ENCODE measurements at regions not wholly inside any gene's neighbourhood (a gene's known extent, or its start where the extent isn't known, plus 50 kb on each side); places are given as distances from the start of the nearest gene placed in this dataset.

GRCh38 chr12:42760550-42760949 is 171.0 kb upstream of the PRICKLE1 start:
- Histone ChIP-seq H3K4me1 (ENCODE audit: control insufficient read depth, insufficient read depth, low read depth, low read length) (peaks cover 3% of the 10 kb centered on the region), H3K14ac (ENCODE audit: low read length in 2 of 2) (no peak overlapping the region), H3K36me3 (ENCODE audit: control insufficient read depth in 1 of 2, insufficient read depth in 2 of 2, low read depth in 1 of 2, low read length in 2 of 2) (no peaks in the 10 kb centered on the region), H2BK120ac (ENCODE audit: low read depth, low read length) (no peak overlapping the region), H2AFZ (ENCODE audit: low read depth, low read length) (no peak overlapping the region), H2AK5ac (ENCODE audit: low read length, severe bottlenecking) (peak overlapping the region; percentile 76), H3K27ac (ENCODE audit: low read length, poor library complexity, severe bottlenecking) (no peak overlapping the region), H2BK5ac (ENCODE audit: low read depth, low read length, poor library complexity, severe bottlenecking) (no peak overlapping the region), H2BK12ac (ENCODE audit: low read length in 2 of 2) (no peak overlapping the region), H4K8ac (ENCODE audit: low read length) (no peak overlapping the region), H4K91ac (ENCODE audit: low read length) (no peak overlapping the region), H3K4me2 (ENCODE audit: low read length, poor library complexity, severe bottlenecking) (no peak overlapping the region), H3K9ac (ENCODE audit: low read length) (no peak overlapping the region), H3K23ac (ENCODE audit: low read length in 2 of 2) (no peak overlapping the region), H3K79me1 (replicated peaks; ENCODE audit: low read length, poor library complexity, severe bottlenecking) (no peaks in the 10 kb centered on the region), H3K27me3 (ENCODE audit: control insufficient read depth in 1 of 2, insufficient read depth in 1 of 2, low read length in 2 of 2) (no peaks in the 10 kb centered on the region), H3K18ac (ENCODE audit: low read depth in 1 of 2, low read length in 2 of 2) (no peak overlapping the region), H3K4ac (ENCODE audit: low read depth in 1 of 2, low read length in 2 of 2) (no peak overlapping the region), H2BK15ac (ENCODE audit: low read depth, poor library complexity, severe bottlenecking) (no peak overlapping the region), H3K9me3 (ENCODE audit: control insufficient read depth, low read length) (no peaks in the 10 kb centered on the region), H3K4me3 (ENCODE audit: insufficient read depth in 1 of 2, low read depth in 1 of 2, low read length in 2 of 2) (no peak overlapping the region)
- DNase-seq = peak; percentile 15

GRCh38 chr12:42759622-42760273 is 170.2 kb upstream of the PRICKLE1 start:
- DNase-seq = no peak
- H3K36me3 ChIP-seq (ENCODE audit: control insufficient read depth in 1 of 2, insufficient read depth in 2 of 2, low read depth in 1 of 2, low read length in 2 of 2) = no peaks in the 10 kb centered on the region
- H2BK120ac ChIP-seq (ENCODE audit: low read depth, low read length) = no peak overlapping the region
- H2AFZ ChIP-seq (ENCODE audit: low read depth, low read length) = no peak overlapping the region
- H3K18ac ChIP-seq (ENCODE audit: low read depth in 1 of 2, low read length in 2 of 2) = no peak overlapping the region
- no peak overlapping the region for H2BK15ac ChIP-seq (ENCODE audit: low read depth, poor library complexity, severe bottlenecking)
- H3K4me3 ChIP-seq (ENCODE audit: insufficient read depth in 1 of 2, low read depth in 1 of 2, low read length in 2 of 2) = no peak overlapping the region
- H3K14ac ChIP-seq (ENCODE audit: low read length in 2 of 2) = no peak overlapping the region
- no peak overlapping the region for H3K9ac ChIP-seq (ENCODE audit: low read length)
- H3K23ac ChIP-seq (ENCODE audit: low read length in 2 of 2) = peak overlapping the region in 1 of 2 experiments; percentile 68
- H2BK5ac ChIP-seq (ENCODE audit: low read depth, low read length, poor library complexity, severe bottlenecking) = peak overlapping the region; percentile 15
- no peak overlapping the region for H2BK12ac ChIP-seq (ENCODE audit: low read length in 2 of 2)
- no peaks in the 10 kb centered on the region for H3K79me1 ChIP-seq (replicated peaks; ENCODE audit: low read length, poor library complexity, severe bottlenecking)
- no peak overlapping the region for H4K8ac ChIP-seq (ENCODE audit: low read length)
- H3K4me1 ChIP-seq (ENCODE audit: control insufficient read depth, insufficient read depth, low read depth, low read length) = peaks cover 3% of the 10 kb centered on the region
- H3K9me3 ChIP-seq (ENCODE audit: control insufficient read depth, low read length) = no peaks in the 10 kb centered on the region
- H3K27me3 ChIP-seq (ENCODE audit: control insufficient read depth in 1 of 2, insufficient read depth in 1 of 2, low read length in 2 of 2) = no peaks in the 10 kb centered on the region
- WGBS = 96% methylated on average over 5 of the region's 6 CpGs
- H4K91ac ChIP-seq (ENCODE audit: low read length) = no peak overlapping the region
- no peak overlapping the region for H3K4ac ChIP-seq (ENCODE audit: low read depth in 1 of 2, low read length in 2 of 2)
- no peak overlapping the region for H3K27ac ChIP-seq (ENCODE audit: low read length, poor library complexity, severe bottlenecking)
- H3K4me2 ChIP-seq (ENCODE audit: low read length, poor library complexity, severe bottlenecking) = no peak overlapping the region
- peak overlapping the region; percentile 97 for H2AK5ac ChIP-seq (ENCODE audit: low read length, severe bottlenecking)

- H4K91ac ChIP-seq (ENCODE audit: low read length) = no peak overlapping the region
- no peak overlapping the region for H3K27ac ChIP-seq (ENCODE audit: low read length, poor library complexity, severe bottlenecking)
- H3K4me2 ChIP-seq (ENCODE audit: low read length, poor library complexity, severe bottlenecking) = no peak overlapping the region
- no peaks in the 10 kb centered on the region for H3K27me3 ChIP-seq (ENCODE audit: control insufficient read depth in 1 of 2, insufficient read depth in 1 of 2, low read length in 2 of 2)
- no peak overlapping the region for H2BK12ac ChIP-seq (ENCODE audit: low read length in 2 of 2)
- H2BK15ac ChIP-seq (ENCODE audit: low read depth, poor library complexity, severe bottlenecking) = no peak overlapping the region
- H3K4me3 ChIP-seq (ENCODE audit: insufficient read depth in 1 of 2, low read depth in 1 of 2, low read length in 2 of 2) = no peak overlapping the region
- peaks cover 3% of the 10 kb centered on the region for H3K4me1 ChIP-seq (ENCODE audit: control insufficient read depth, insufficient read depth, low read depth, low read length)
- peak overlapping the region; percentile 97 for H2AK5ac ChIP-seq (ENCODE audit: low read length, severe bottlenecking)
- H3K9me3 ChIP-seq (ENCODE audit: control insufficient read depth, low read length) = no peaks in the 10 kb centered on the region
- no peak overlapping the region for H3K9ac ChIP-seq (ENCODE audit: low read length)
- no peak overlapping the region for H3K18ac ChIP-seq (ENCODE audit: low read depth in 1 of 2, low read length in 2 of 2)
- peak overlapping the region; percentile 49 for H2BK5ac ChIP-seq (ENCODE audit: low read depth, low read length, poor library complexity, severe bottlenecking)
- H3K36me3 ChIP-seq (ENCODE audit: control insufficient read depth in 1 of 2, insufficient read depth in 2 of 2, low read depth in 1 of 2, low read length in 2 of 2) = no peaks in the 10 kb centered on the region
- H2AFZ ChIP-seq (ENCODE audit: low read depth, low read length) = no peak overlapping the region
- no peak overlapping the region for H3K14ac ChIP-seq (ENCODE audit: low read length in 2 of 2)
- H2BK120ac ChIP-seq (ENCODE audit: low read depth, low read length) = no peak overlapping the region
- H4K8ac ChIP-seq (ENCODE audit: low read length) = no peak overlapping the region
- H3K4ac ChIP-seq (ENCODE audit: low read depth in 1 of 2, low read length in 2 of 2) = no peak overlapping the region
- H3K23ac ChIP-seq (ENCODE audit: low read length in 2 of 2) = no peak overlapping the region
- no peak for DNase-seq
- no peaks in the 10 kb centered on the region for H3K79me1 ChIP-seq (replicated peaks; ENCODE audit: low read length, poor library complexity, severe bottlenecking)
- 95% methylated on average over 4 of the region's 4 CpGs for WGBS
Observed at GRCh38 chr12:42758806-42759205, 169.3 kb upstream of the PRICKLE1 start.

GRCh38 chr12:42757624-42758119 is 168.1 kb upstream of the PRICKLE1 start:
- Histone ChIP-seq H3K36me3 (ENCODE audit: control insufficient read depth in 1 of 2, insufficient read depth in 2 of 2, low read depth in 1 of 2, low read length in 2 of 2) (no peaks in the 10 kb centered on the region), H2BK120ac (ENCODE audit: low read depth, low read length) (no peak overlapping the region), H3K27ac (ENCODE audit: low read length, poor library complexity, severe bottlenecking) (peak overlapping the region; percentile 99), H3K9ac (ENCODE audit: low read length) (no peak overlapping the region), H3K4me2 (ENCODE audit: low read length, poor library complexity, severe bottlenecking) (no peak overlapping the region), H3K27me3 (ENCODE audit: control insufficient read depth in 1 of 2, insufficient read depth in 1 of 2, low read length in 2 of 2) (no peaks in the 10 kb centered on the region), H3K23ac (ENCODE audit: low read length in 2 of 2) (no peak overlapping the region), H3K4me3 (ENCODE audit: insufficient read depth in 1 of 2, low read depth in 1 of 2, low read length in 2 of 2) (no peak overlapping the region), H2BK15ac (ENCODE audit: low read depth, poor library complexity, severe bottlenecking) (no peak overlapping the region), H3K9me3 (ENCODE audit: control insufficient read depth, low read length) (no peaks in the 10 kb centered on the region), H2AFZ (ENCODE audit: low read depth, low read length) (no peak overlapping the region), H4K91ac (ENCODE audit: low read length) (no peak overlapping the region), H3K79me1 (replicated peaks; ENCODE audit: low read length, poor library complexity, severe bottlenecking) (no peaks in the 10 kb centered on the region), H4K8ac (ENCODE audit: low read length) (no peak overlapping the region), H2BK12ac (ENCODE audit: low read length in 2 of 2) (no peak overlapping the region), H3K4ac (ENCODE audit: low read depth in 1 of 2, low read length in 2 of 2) (no peak overlapping the region), H3K4me1 (ENCODE audit: control insufficient read depth, insufficient read depth, low read depth, low read length) (peaks cover 3% of the 10 kb centered on the region), H2AK5ac (ENCODE audit: low read length, severe bottlenecking) (peak overlapping the region; percentile 97), H2BK5ac (ENCODE audit: low read depth, low read length, poor library complexity, severe bottlenecking) (peak overlapping the region; percentile 99), H3K18ac (ENCODE audit: low read depth in 1 of 2, low read length in 2 of 2) (peak overlapping the region in 1 of 2 experiments; percentile 38), H3K14ac (ENCODE audit: low read length in 2 of 2) (no peak overlapping the region)
- 52% methylated on average over 6 of the region's 8 CpGs for WGBS
- no peak for DNase-seq
